OCI-LY1 (cell line): ENCODE measurements at regions not wholly inside any gene's neighbourhood (a gene's known extent, or its start where the extent isn't known, plus 50 kb on each side); places are given as distances from the start of the nearest gene placed in this dataset.

ENCODE experiments used
- H2AFZ ChIP-seq: fragments of 200-600 bp; sonication (generic), shearing (Covaris generic); 2 replicates; pipeline ENCODE4 v1.6.0; 2014; ENCODE audit warnings: antibody characterized with exemption, mild to moderate bottlenecking, low read length
- H3F3A ChIP-seq: fragments of 200-600 bp; sonication (generic), shearing (Covaris generic); 2 replicates; pipeline ENCODE4 v1.6.0; 2014; ENCODE audit warnings: mild to moderate bottlenecking, antibody characterized with exemption, low read length, moderate library complexity; ENCODE audit not compliant: insufficient read depth
- H3K27ac ChIP-seq: fragments of 200-600 bp; sonication (generic); 2 replicates; pipeline ENCODE4 v1.5.1; 2014; ENCODE audit warnings: low read length, mixed run types, mild to moderate bottlenecking, low read depth; ENCODE audit not compliant: poor library complexity, severe bottlenecking
- H3K27me3 ChIP-seq: fragments of 200-600 bp; sonication (generic); 2 replicates; pipeline ENCODE4 v1.6.0; 2014; ENCODE audit warnings: antibody characterized with exemption, mild to moderate bottlenecking, low read length, moderate library complexity; ENCODE audit not compliant: insufficient read depth
- H3K36me3 ChIP-seq: fragments of 200-600 bp; sonication (generic); 2 replicates; pipeline ENCODE4 v1.6.1; 2014; ENCODE audit warnings: mild to moderate bottlenecking, antibody characterized with exemption, low read length, moderate library complexity, mixed read lengths; ENCODE audit not compliant: insufficient read depth
- H3K4me1 ChIP-seq: fragments of 200-600 bp; sonication (generic); 2 replicates; pipeline ENCODE4 v1.5.1; 2014; ENCODE audit warnings: mild to moderate bottlenecking, low read length, moderate library complexity; ENCODE audit not compliant: insufficient read depth, severe bottlenecking
- H3K4me2 ChIP-seq: fragments of 200-600 bp; sonication (generic), shearing (Covaris generic); 2 replicates; pipeline ENCODE4 v1.6.1; 2014; ENCODE audit warnings: low read length
- H3K4me3 ChIP-seq: fragments of 200-600 bp; sonication (generic); 2 replicates; pipeline ENCODE4 v1.5.1; 2014; ENCODE audit warnings: low read length, low read depth, mild to moderate bottlenecking, mixed read lengths; ENCODE audit not compliant: poor library complexity, severe bottlenecking
- H3K79me2 ChIP-seq: fragments of 200-600 bp; shearing (Covaris generic); 2 replicates; pipeline ENCODE4 v1.6.1; 2016; ENCODE audit warnings: mixed run types, low read length, mixed read lengths; ENCODE audit not compliant: insufficient read depth
- H3K9ac ChIP-seq: fragments of 200-600 bp; sonication (generic), shearing (Covaris generic); 2 replicates; pipeline ENCODE4 v1.6.1; 2014; ENCODE audit warnings: mild to moderate bottlenecking, low read length, mixed read lengths
- H3K9me2 ChIP-seq: fragments of 200-600 bp; sonication (generic), shearing (Covaris generic); 2 replicates; pipeline ENCODE4 v1.6.1; 2014; ENCODE audit warnings: low read depth, mild to moderate bottlenecking, low read length, mixed read lengths
- H3K9me3 ChIP-seq: fragments of 200-600 bp; shearing (Covaris generic); 2 replicates; pipeline ENCODE4 v1.6.1; 2014; ENCODE audit warnings: low read length, mixed read lengths
- H4K20me1 ChIP-seq: fragments of 200-600 bp; sonication (generic), shearing (Covaris generic); 2 replicates; pipeline ENCODE4 v1.6.0; 2016; ENCODE audit warnings: mild to moderate bottlenecking, low read length; ENCODE audit not compliant: insufficient read depth
- EZH2 ChIP-seq: fragments of 200-600 bp; sonication (generic), shearing (Covaris generic); IDR thresholded peaks from 2 replicates; pipeline ENCODE4 v1.8.0; 2017; ENCODE audit warnings: borderline replicate concordance, mixed run types, mild to moderate bottlenecking, antibody characterized with exemption, low read length, moderate library complexity, mixed read lengths
- TF ChIP-seq, protein P1 (sequence below): fragments of 200-600 bp; sonication (generic), shearing (Covaris generic); IDR thresholded peaks from 2 replicates; pipeline ENCODE4 v1.5.1; 2017; ENCODE audit warnings: mild to moderate bottlenecking, antibody characterized with exemption, low read length, moderate library complexity, mixed read lengths

DNA sequence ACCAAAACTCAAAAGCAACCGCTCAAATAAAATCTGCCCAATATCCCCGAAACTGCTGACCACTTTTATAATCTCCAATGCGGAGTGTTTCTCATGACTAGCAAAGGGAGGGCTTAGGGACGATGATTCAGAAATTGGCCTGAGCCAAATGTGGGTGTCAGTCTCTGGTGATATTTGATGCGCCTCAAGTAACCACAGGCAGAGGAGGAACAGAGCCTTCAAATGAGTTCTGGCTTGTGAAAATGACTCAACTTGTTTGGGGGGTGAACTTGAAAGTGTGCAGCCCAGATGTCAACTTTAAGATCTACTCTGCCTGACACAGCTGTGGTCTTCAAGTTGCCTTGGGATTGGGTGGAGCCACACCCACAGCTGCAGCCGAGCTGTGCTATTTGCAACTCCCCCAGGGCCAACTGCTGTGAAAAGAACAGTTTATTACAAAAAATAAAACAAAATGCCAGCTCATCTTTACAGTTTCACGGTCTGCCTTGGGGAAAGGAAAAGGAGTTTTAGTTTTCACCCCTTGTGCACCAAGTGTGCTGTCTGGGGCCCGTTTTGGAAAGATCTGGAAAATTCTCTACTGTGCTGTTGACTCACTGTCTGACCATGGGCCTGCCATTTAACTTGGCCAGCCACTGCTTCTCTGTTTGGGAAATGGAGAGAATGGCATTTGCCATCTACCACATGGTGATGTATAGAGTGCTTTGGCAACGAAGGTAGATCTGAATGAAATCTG is 222.1 kb downstream of the MTX2 start:
- TF ChIP-seq EZH2 = no peak
- TF ChIP-seq, protein P1, sequence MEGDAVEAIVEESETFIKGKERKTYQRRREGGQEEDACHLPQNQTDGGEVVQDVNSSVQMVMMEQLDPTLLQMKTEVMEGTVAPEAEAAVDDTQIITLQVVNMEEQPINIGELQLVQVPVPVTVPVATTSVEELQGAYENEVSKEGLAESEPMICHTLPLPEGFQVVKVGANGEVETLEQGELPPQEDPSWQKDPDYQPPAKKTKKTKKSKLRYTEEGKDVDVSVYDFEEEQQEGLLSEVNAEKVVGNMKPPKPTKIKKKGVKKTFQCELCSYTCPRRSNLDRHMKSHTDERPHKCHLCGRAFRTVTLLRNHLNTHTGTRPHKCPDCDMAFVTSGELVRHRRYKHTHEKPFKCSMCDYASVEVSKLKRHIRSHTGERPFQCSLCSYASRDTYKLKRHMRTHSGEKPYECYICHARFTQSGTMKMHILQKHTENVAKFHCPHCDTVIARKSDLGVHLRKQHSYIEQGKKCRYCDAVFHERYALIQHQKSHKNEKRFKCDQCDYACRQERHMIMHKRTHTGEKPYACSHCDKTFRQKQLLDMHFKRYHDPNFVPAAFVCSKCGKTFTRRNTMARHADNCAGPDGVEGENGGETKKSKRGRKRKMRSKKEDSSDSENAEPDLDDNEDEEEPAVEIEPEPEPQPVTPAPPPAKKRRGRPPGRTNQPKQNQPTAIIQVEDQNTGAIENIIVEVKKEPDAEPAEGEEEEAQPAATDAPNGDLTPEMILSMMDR = no peak
- Histone ChIP-seq H3K9ac (peak overlapping the region; percentile 14; the same call in 1 of the 2 replicates), H4K20me1 (no peaks in the 10 kb centered on the region), H3K27ac (peak overlapping the region; percentile 83), H3K27me3 (no peaks in the 10 kb centered on the region), H2AFZ (no peak overlapping the region), H3K4me1 (peaks cover 64% of the 10 kb centered on the region), H3K79me2 (no peaks in the 10 kb centered on the region), H3K9me2 (no peaks in the 10 kb centered on the region), H3F3A (no peaks in the 10 kb centered on the region), H3K4me3 (no peak overlapping the region), H3K9me3 (no peaks in the 10 kb centered on the region), H3K36me3 (no peaks in the 10 kb centered on the region), H3K4me2 (peak overlapping the region; percentile 27; the same call in 1 of the 2 replicates)

DNA sequence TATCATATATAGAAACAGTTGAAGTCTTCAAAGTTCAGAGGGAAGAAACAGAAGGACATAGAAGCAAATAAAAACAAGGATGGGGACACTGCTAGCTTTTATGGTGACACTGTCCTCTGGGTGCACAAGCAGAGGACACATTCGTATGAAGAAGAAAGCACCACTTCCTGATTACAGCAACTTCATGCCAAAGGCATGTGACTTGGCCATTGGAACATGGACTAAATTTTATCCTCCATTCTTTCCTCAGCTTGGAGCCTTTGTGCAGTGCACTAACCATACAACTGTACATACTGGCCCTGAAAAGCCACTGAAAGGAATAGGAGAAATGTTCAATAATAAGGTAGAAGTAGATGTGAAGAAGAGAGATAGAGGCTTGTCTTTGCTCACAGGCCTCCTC is 223.3 kb downstream of the MTX2 start:
- no peaks in the 10 kb centered on the region for H3K27me3 ChIP-seq
- H3K9me3 ChIP-seq = no peaks in the 10 kb centered on the region
- no peaks in the 10 kb centered on the region for H4K20me1 ChIP-seq
- no peak overlapping the region for H2AFZ ChIP-seq
- H3K79me2 ChIP-seq = no peaks in the 10 kb centered on the region
- peaks cover 64% of the 10 kb centered on the region for H3K4me1 ChIP-seq
- H3K36me3 ChIP-seq = no peaks in the 10 kb centered on the region
- peak overlapping the region; percentile 31; the same call in 1 of the 2 replicates for H3K4me2 ChIP-seq
- no peak overlapping the region for H3K4me3 ChIP-seq
- H3F3A ChIP-seq = no peaks in the 10 kb centered on the region
- peak overlapping the region; percentile 83 for H3K27ac ChIP-seq
- no peak for TF ChIP-seq EZH2
- TF ChIP-seq, protein P1 = no peak
- no peak overlapping the region for H3K9ac ChIP-seq
- H3K9me2 ChIP-seq = no peaks in the 10 kb centered on the region

DNA sequence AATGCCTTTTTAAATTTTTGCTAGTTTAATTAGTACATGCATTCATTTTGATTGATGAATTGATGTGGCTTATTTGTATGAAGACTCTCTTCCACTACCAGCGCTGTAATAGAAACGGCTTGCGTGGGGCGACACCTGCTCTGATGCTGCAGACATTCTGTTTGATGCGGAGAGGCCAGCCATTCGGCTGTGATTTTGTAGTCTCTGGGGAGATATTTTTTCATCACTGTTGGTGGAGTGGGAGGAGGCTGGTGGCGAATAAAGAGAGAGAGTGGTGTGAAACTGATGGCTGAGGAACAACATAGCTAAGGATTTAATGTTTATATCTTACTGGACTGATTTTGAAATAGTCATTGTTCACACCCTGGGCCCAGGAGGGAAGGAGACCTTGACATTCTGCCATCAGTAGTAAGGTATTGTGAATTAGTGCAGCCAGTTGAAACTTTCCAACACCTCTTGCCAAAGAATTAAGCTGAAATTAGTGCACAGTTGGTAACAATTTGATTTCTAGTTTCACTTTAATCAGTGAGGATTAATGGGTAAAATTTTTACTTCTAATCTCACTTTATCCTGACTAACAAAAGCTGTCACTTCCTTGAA is 224.1 kb downstream of the MTX2 start:
- Histone ChIP-seq H4K20me1 (no peaks in the 10 kb centered on the region), H3K9ac (peak overlapping the region; percentile 12; the same call in 1 of the 2 replicates), H3K4me1 (peaks cover 64% of the 10 kb centered on the region), H3K27me3 (no peaks in the 10 kb centered on the region), H2AFZ (no peak overlapping the region), H3K4me2 (peak overlapping the region; percentile 31), H3K27ac (peak overlapping the region; percentile 83), H3K9me2 (no peaks in the 10 kb centered on the region), H3F3A (no peaks in the 10 kb centered on the region), H3K79me2 (no peaks in the 10 kb centered on the region), H3K9me3 (no peaks in the 10 kb centered on the region), H3K4me3 (peak overlapping the region; percentile 1), H3K36me3 (no peaks in the 10 kb centered on the region)
- TF ChIP-seq, protein P1 = no peak
- TF ChIP-seq EZH2 = no peak
